Lower lobe of right lung (tissue), 2 donors: ENCODE measurements at regions not wholly inside any gene's neighbourhood (a gene's known extent, or its start where the extent isn't known, plus 50 kb on each side); places are given as distances from the start of the nearest gene placed in this dataset.

ENCODE experiments used
- ATAC-seq, 2 donors: fragments of 200-7000 bp; cut with Tn5 transposase; one replicate each; pipeline ENCODE4 v1.9.1; 2020 to 2022; ENCODE audit warnings: mild to moderate bottlenecking in 2 of 2, moderate library complexity in 2 of 2
- DNase-seq: peaks from one replicate; pipeline ENCODE4 v3.0.0-alpha.2; 2020
- H3K27ac ChIP-seq: fragments of 200-600 bp; one replicate; pipeline ENCODE4 v1.8.0; 2022
- H3K27me3 ChIP-seq: fragments of 200-600 bp; one replicate; pipeline ENCODE4 v1.8.0; 2022; ENCODE audit warnings: low read depth
- H3K36me3 ChIP-seq: fragments of 200-600 bp; one replicate; pipeline ENCODE4 v1.8.0; 2022; ENCODE audit warnings: mild to moderate bottlenecking
- H3K4me1 ChIP-seq: fragments of 200-600 bp; one replicate; pipeline ENCODE4 v1.8.0; 2022
- H3K4me3 ChIP-seq: fragments of 200-600 bp; one replicate; pipeline ENCODE4 v1.8.0; 2022; ENCODE audit warnings: mild to moderate bottlenecking
- H3K9me3 ChIP-seq: fragments of 200-600 bp; one replicate; pipeline ENCODE4 v1.8.0; 2022
- CTCF ChIP-seq: fragments of 200-600 bp; IDR thresholded peaks from one replicate; pipeline ENCODE4 v1.8.0; 2022; ENCODE audit warnings: antibody characterized with exemption, mild to moderate bottlenecking
- intact Hi-C: fragments of 100-400 bp; cut with DNase I; formaldehyde crosslinking; loops from one replicate; pipeline ENCODE4 v1.11.0; 2022
- donor health status: DM: no; HTN: yes; CAD: no; lungs with severe emphysema.

GRCh38 chrX:20506739-20507138, 240.0 kb upstream of the RPS6KA3 start:
- no peak for TF ChIP-seq CTCF
- DNase-seq (no peak), ATAC-seq (no peak)
- no peak overlapping the region for H3K4me3 ChIP-seq
- intact Hi-C loops = no loop called here
- no peaks in the 10 kb centered on the region for H3K4me1 ChIP-seq
- no peak overlapping the region for H3K27ac ChIP-seq
- no peaks in the 10 kb centered on the region for H3K9me3 ChIP-seq
- no peaks in the 10 kb centered on the region for H3K36me3 ChIP-seq
- no peaks in the 10 kb centered on the region for H3K27me3 ChIP-seq

GRCh38 chrX:20500949-20501348, 234.2 kb upstream of the RPS6KA3 start:
- TF ChIP-seq CTCF = no peak
- DNase-seq = no peak
- H3K4me3 ChIP-seq = no peak overlapping the region
- ATAC-seq = no peak
- H3K27me3 ChIP-seq = no peaks in the 10 kb centered on the region
- H3K36me3 ChIP-seq = no peaks in the 10 kb centered on the region
- H3K27ac ChIP-seq = no peak overlapping the region
- no peaks in the 10 kb centered on the region for H3K9me3 ChIP-seq
- intact Hi-C loops = no loop called here
- no peaks in the 10 kb centered on the region for H3K4me1 ChIP-seq

GRCh38 chrX:20500171-20500865, 233.6 kb upstream of the RPS6KA3 start:
- Histone ChIP-seq H3K4me1 (no peaks in the 10 kb centered on the region), H3K27ac (no peak overlapping the region), H3K4me3 (no peak overlapping the region), H3K36me3 (no peaks in the 10 kb centered on the region), H3K27me3 (no peaks in the 10 kb centered on the region), H3K9me3 (no peaks in the 10 kb centered on the region)
- intact Hi-C loops = no loop called here
- no peak for TF ChIP-seq CTCF
- ATAC-seq = no peak
- no peak for DNase-seq

GRCh38 chrX:20499763-20500162, 233.1 kb upstream of the RPS6KA3 start:
- no peaks in the 10 kb centered on the region for H3K36me3 ChIP-seq
- no peak for TF ChIP-seq CTCF
- H3K27ac ChIP-seq = no peak overlapping the region
- no peaks in the 10 kb centered on the region for H3K27me3 ChIP-seq
- ATAC-seq = no peak
- intact Hi-C loops = no loop called here
- no peaks in the 10 kb centered on the region for H3K9me3 ChIP-seq
- no peak overlapping the region for H3K4me3 ChIP-seq
- no peaks in the 10 kb centered on the region for H3K4me1 ChIP-seq
- DNase-seq = no peak

- no peak for TF ChIP-seq CTCF
- Histone ChIP-seq H3K27me3 (no peaks in the 10 kb centered on the region), H3K36me3 (no peaks in the 10 kb centered on the region), H3K4me3 (no peak overlapping the region), H3K27ac (no peak overlapping the region), H3K9me3 (no peaks in the 10 kb centered on the region), H3K4me1 (no peaks in the 10 kb centered on the region)
- DNase-seq (no peak), ATAC-seq (no peak)
- intact Hi-C loops = no loop called here
Measured at GRCh38 chrX:20498851-20499635, 232.3 kb upstream of the RPS6KA3 start.
